HG03520 (cell line): ENCODE measurements at regions not wholly inside any gene's neighbourhood (a gene's known extent, or its start where the extent isn't known, plus 50 kb on each side); places are given as distances from the start of the nearest gene placed in this dataset.
"Not testable (repeated sequence)": the region's sequence is repeated elsewhere in the genome, so short reads cannot be mapped to it uniquely, and the experiment has no call there.

Experiments
- ATAC-seq: cut with Tn5 transposase; IDR thresholded peaks from one replicate; pipeline ENCODE4 v1.9.1; 2021; ENCODE audit warnings: mild to moderate bottlenecking, moderate library complexity; ENCODE audit not compliant: unreplicated experiment

GRCh38 chr4:164177153-164177552 lies 576.8 kb upstream of the SMIM31 start:
- ATAC-seq: no peak

DNA sequence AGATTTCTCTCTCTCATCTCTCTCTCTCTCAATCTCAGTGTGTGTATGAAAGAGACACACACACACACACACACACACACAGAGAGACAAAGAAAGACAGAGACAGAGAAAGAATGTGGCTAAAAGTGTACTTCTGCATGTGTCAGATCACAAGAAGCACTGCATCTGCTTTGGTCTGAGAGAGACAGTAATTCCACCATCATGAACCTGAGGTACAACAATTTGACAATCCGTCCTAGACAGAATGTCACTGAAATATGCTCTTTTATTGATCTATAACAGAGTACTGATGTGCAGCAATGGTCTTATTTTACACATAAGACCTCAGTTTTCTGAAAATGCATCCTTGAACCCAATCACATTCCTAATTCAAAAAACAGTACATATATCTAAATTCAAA lies 576.2 kb upstream of the SMIM31 start:
- no peak for ATAC-seq

DNA sequence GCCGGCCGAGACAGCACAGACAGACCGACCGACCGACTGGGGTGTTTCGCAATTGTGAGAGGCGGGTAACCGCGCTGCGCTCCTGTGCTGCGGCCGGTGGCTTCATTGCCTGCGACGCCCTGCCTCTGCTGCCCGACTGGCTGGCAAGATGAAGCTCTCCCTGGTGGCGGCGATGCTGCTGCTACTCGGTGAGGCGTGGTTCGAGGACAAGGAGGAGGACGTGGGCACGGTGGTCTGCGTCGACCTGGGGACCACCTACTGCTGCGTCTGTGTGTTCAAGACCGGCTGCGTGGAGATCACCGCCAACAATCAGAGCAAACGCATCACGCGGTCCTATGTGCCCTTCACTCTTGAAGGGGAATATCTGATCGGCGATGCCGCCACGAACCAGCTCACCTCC lies 565.7 kb upstream of the SMIM31 start:
- no peak for ATAC-seq

GRCh38 chr4:164192844-164193243 lies 561.1 kb upstream of the SMIM31 start:
- no peak for ATAC-seq

DNA sequence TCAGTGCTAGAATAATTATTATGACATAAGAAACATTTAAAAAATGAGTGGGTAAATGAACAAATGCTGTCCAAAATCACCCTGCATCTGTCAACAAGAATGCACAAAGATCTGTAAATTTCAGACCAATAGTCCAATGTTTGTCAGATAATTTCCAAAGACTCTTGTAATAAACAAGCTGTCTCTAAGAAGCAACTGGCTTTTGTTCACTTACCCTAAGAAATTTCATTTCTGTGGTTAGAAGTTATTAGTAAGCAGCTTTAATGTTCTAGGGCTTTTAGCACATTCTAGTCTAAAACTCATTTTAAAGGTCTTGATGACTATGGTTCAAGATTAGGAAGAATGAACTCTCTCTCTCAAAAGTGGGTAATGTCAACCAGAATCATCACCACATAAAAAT lies 560.3 kb upstream of the SMIM31 start:
- ATAC-seq: no peak

- no peak for ATAC-seq
Observed at GRCh38 chr4:164197556-164197955, 556.4 kb upstream of the SMIM31 start.

DNA sequence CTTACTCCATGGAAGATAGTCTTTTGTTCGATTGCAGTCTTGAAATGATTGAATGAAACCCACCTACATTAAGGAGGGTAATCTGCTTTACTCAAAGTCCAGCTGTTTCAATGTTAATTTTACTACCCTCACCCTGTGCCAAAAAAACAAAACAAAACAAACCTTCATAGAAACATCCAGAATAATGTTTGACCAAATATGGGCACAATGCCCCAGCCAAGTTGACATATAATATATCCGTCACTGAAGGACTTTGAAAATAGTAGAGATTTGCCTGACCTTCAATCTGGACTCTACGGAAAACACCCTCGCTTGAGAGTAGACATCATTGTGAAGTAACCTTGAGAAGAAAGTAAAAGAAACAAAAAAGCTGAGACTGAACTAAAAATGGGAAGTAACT lies 550.5 kb upstream of the SMIM31 start:
- ATAC-seq: no peak

DNA sequence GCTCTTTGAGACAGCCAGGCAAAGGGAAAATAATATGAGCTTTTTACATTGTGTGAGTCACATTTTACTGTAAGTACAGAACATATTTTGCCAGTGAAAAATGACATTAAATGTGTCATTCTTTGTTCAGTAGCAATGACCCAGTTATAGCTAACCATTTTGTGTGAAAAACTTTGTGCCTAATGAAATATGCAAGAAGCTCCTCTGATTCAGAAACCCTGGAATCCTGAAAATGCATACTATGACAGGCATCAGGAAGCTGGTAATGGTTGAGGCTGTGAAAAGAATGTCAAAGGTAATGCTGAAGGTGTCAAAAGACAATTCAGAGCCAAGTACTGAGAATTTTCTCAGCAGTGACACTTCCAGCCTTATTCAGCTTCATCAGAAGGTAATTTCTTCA lies 549.5 kb upstream of the SMIM31 start:
- no peak for ATAC-seq

- ATAC-seq: no peak
Observed at GRCh38 chr4:164207460-164207859, 546.5 kb upstream of the SMIM31 start.

- ATAC-seq: no peak
Observed at GRCh38 chr4:164210377-164210776, 543.6 kb upstream of the SMIM31 start.

DNA sequence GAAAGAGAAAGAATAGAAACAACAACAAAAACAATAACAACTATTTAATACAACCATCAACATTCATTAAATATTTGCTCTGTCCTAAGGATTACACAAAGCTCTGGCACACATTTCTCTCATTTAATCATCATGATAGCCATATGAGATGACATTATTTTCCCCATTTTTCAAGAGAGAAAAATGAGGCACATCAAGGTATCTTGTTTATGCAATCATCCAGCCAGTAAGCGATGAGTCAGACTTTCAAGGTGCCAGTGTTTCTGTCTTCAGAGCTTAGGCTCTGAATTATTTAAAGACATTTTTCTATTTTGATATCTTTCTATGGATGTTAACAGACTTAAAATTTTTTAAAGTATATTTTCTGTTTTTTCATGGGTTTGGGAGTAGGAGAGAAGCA lies 541.8 kb upstream of the SMIM31 start:
- no peak for ATAC-seq

DNA sequence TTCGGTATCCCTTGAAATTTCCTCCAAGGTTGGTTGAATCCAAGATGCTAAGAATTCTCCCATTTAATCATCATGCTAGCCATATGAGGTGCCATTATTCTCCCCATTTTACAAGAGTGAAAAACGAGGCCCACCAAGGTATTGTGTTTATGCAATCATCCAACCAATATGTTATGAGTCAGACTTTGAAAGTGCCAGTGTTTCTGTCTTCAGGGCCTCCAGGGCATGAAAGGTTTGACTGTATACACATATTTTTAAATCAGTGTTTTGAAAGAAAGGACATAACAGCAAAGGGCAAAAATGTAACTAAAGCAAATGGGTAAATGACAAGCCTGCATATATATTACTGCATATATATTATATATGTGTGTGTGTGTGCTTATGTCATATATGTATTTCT lies 541.2 kb upstream of the SMIM31 start:
- ATAC-seq: no peak

DNA sequence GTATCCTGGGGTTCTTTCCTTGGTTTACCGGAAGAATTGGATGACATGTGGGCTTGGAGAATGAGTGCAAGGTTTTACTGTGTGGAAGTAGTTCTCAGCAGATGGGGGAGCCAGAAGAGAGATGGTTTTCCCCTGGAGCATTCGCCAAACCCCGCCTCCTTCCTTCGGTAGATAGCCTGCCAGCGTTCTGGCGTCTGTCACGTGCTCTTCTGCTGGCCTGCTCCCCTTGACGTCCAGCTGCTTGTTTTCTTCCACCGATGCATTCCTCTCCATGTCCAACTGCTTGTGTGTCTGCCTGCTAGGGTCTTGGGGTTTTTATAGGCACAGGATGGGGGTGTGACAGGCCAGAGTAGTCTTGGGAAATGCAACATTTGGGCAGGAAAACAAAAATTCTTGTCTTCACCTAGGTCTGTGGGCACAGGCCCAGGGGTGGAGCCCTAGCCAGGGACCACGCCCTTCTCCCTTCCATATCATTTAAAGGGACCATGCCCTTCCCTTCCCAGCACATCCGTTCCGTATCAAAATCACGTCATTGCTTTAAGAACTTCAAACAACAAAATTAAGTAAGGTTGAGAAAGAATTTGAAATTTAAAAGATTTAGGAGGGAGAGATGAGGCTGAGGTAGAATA lies 538.7 kb upstream of the SMIM31 start:
- ATAC-seq: no peak

- ATAC-seq: no peak
Observed at GRCh38 chr4:164221631-164222030, 532.3 kb upstream of the SMIM31 start.

- ATAC-seq: no peak
Observed at GRCh38 chr4:164224871-164225270, 529.1 kb upstream of the SMIM31 start.

- no peak for ATAC-seq
Observed at GRCh38 chr4:164229255-164229654, 524.7 kb upstream of the SMIM31 start.

- no peak for ATAC-seq
Observed at GRCh38 chr4:164239433-164239832, 514.5 kb upstream of the SMIM31 start.

DNA sequence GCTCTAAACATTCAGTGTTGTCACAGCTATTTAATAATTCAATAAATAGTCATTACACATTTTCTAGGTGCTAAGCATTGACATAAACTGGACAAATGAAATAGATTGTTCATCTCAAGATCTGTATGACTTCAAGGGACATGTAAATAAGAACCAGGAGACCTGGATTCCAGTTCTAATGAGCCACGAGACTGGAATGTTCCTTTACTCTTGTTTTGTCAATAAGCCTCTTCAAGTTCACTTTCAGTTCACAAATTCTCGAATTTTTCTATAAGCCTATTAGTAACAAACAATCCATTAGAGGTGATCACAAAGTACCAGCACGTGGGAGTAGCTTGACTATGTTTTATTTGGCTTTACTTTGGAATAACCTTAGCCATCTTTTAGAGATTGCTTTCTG lies 514.0 kb upstream of the SMIM31 start:
- no peak for ATAC-seq

DNA sequence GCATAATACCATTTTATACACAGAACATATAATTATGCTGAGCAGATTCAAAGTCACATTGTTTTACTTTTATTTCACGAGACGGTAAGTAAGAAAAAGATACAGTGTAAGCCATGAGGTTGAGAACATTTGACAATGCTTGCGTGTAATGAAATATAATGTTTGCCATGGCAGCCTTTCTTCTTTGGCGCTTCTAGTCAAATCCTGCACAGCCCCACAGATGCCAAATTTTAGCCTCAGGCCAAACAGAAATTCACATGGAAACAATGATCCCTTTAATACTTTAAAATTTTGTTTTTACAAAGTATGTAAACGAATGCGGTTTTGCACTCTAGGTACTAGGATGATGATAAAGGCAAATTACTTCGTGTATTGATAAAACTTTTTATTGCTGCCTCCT lies 502.7 kb upstream of the SMIM31 start:
- ATAC-seq: no peak

DNA sequence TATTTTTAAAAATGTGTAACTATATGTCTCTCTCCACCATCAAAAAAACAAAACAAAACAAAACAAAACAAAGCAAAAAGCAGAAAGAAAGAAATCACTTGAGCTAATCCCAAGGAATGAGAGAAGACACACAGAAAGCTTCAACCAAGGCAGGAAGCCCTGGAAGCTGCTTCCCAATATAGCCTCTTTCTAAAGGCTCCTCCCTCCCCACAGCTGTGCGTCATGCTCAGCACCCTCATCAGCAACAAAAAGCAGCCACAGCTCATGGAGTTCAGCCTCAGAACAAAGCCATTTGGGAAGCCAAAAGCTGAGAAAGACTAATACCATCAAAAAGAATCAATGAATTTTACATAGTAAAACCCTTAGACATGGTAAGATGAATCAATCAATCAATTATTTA lies 501.6 kb upstream of the SMIM31 start:
- no peak for ATAC-seq

DNA sequence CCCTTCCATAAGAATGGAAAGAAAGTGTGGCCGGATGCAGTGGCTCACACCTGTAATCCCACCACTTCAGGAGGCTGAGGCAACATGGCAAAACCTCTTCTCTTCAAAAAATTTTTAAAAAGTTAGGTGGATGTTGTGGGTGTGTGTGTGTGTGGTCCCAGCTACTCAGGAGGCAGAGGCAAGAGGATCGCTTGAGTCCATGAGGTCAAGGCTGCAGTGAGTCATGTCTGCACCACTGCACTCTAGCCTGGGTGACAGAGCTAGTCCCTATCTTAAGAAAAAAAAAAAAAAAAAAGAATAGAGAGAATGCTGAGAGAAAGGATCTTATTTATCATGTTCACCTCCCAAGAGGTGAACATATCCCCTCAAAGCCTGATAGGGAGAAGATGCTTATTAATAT lies 492.1 kb upstream of the SMIM31 start:
- ATAC-seq: no peak

DNA sequence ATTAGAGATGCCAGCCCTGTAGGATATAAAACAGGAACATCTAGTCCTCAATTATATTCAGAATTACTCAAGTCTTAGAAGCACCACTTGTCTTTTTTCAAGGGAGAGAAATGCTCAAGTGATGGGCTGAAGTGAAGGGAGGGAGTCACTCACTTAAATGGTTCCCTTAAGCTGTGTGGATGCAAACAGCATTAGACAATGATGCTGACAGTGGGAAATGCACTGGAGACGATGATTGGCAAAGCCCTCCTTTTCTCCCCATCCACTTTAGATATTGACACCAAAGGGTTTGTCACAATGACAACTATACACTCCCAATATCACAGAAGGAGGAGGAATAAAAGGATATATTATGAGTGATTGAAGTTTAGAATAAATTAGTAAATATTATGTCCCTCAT lies 491.4 kb upstream of the SMIM31 start:
- ATAC-seq: not testable (repeated sequence)

- ATAC-seq: not testable (repeated sequence)
Observed at GRCh38 chr4:164277414-164277813, 476.5 kb upstream of the SMIM31 start.

DNA sequence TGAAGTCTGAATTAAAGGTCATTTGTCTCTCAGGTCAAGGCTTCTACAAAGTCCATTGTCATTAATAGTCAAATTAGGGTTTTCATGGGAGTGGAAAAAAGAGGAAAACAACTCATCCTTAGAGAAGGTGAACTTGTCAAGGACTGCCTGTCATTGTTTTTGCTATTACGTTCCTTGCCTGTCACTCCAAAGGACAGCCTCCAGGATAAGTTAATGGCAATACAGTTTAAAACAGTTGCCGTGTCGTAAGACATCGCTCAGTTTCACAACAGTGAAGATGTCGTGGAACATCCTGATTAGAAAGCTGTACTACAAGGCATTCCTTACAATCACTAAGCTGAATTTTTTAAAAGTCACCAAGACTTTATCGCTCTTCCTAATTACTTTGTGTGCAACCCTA lies 466.8 kb upstream of the SMIM31 start:
- ATAC-seq: no peak
